ENCODE measurements at regions not wholly inside any gene's neighbourhood (a gene's known extent, or its start where the extent isn't known, plus 50 kb on each side); places are given as distances from the start of the nearest gene placed in this dataset.

DNA sequence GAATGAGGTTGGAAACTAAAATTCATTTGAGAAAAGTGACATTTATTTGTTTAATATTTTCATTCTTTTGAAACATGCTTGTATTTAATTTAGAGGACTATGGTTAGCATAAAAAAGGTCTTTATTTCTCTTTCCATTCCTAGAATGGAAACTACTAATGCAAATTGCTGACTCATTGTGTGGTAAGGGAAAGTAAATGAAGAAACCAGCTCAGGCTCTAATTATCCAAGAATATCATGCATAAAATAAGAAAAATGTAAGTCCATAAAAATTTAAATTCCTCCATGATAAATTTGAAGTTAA, 777.0 kb upstream of the SLITRK1 start:
- H3K9me3 Mint-ChIP-seq: peaks cover 7% of the 10 kb centered on the region

More for the DNA sequence above, 777.0 kb upstream of the SLITRK1 start:
- Histone ChIP-seq H3K4me1 (ENCODE audit: insufficient read depth) (peaks cover 26% of the 10 kb centered on the region), H4K20me1 (replicated peaks; ENCODE audit: insufficient read depth) (no peaks in the 10 kb centered on the region), H3F3A (replicated peaks; ENCODE audit: low read depth) (peaks cover 1% of the 10 kb centered on the region; the same call in 1 of the 2 replicates), H3K4me2 (no peak overlapping the region), H2AFZ (no peak overlapping the region), H3K27me3 (ENCODE audit: insufficient read depth) (no peaks in the 10 kb centered on the region), H3K9me2 (ENCODE audit: insufficient read depth) (no peaks in the 10 kb centered on the region), H3K36me3 (ENCODE audit: insufficient read depth) (no peaks in the 10 kb centered on the region), H3K79me2 (replicated peaks; ENCODE audit: insufficient read depth) (no peaks in the 10 kb centered on the region), H3K4me3 (no peak overlapping the region), H3K27ac (ENCODE audit: low read depth) (no peak overlapping the region)
- Mint-ChIP-seq H3K4me3 (no peak overlapping the region), H3K36me3 (ENCODE audit: low read depth) (peaks cover 11% of the 10 kb centered on the region; the same call in 2 of the 3 replicates), H3K27me3 (ENCODE audit: insufficient read depth, low read depth, poor library complexity) (no peaks in the 10 kb centered on the region), H3K4me1 (peaks cover 43% of the 10 kb centered on the region), H3K27ac (0 out of 2 replicates have a peak overlapping the region, but pooled peaks have one; percentile 36)
- no peak for ATAC-seq
- no peak for TF ChIP-seq NANOG (IDR thresholded peaks at IDR 0.05; ENCODE audit: borderline replicate concordance)
- no peak for TF ChIP-seq JUNB (IDR thresholded peaks at IDR 0.05; ENCODE audit: unreplicated experiment)
- no peak for TF ChIP-seq EZH2phosphoT487 (IDR thresholded peaks at IDR 0.05; ENCODE audit: unreplicated experiment)
- TF ChIP-seq, protein P1, sequence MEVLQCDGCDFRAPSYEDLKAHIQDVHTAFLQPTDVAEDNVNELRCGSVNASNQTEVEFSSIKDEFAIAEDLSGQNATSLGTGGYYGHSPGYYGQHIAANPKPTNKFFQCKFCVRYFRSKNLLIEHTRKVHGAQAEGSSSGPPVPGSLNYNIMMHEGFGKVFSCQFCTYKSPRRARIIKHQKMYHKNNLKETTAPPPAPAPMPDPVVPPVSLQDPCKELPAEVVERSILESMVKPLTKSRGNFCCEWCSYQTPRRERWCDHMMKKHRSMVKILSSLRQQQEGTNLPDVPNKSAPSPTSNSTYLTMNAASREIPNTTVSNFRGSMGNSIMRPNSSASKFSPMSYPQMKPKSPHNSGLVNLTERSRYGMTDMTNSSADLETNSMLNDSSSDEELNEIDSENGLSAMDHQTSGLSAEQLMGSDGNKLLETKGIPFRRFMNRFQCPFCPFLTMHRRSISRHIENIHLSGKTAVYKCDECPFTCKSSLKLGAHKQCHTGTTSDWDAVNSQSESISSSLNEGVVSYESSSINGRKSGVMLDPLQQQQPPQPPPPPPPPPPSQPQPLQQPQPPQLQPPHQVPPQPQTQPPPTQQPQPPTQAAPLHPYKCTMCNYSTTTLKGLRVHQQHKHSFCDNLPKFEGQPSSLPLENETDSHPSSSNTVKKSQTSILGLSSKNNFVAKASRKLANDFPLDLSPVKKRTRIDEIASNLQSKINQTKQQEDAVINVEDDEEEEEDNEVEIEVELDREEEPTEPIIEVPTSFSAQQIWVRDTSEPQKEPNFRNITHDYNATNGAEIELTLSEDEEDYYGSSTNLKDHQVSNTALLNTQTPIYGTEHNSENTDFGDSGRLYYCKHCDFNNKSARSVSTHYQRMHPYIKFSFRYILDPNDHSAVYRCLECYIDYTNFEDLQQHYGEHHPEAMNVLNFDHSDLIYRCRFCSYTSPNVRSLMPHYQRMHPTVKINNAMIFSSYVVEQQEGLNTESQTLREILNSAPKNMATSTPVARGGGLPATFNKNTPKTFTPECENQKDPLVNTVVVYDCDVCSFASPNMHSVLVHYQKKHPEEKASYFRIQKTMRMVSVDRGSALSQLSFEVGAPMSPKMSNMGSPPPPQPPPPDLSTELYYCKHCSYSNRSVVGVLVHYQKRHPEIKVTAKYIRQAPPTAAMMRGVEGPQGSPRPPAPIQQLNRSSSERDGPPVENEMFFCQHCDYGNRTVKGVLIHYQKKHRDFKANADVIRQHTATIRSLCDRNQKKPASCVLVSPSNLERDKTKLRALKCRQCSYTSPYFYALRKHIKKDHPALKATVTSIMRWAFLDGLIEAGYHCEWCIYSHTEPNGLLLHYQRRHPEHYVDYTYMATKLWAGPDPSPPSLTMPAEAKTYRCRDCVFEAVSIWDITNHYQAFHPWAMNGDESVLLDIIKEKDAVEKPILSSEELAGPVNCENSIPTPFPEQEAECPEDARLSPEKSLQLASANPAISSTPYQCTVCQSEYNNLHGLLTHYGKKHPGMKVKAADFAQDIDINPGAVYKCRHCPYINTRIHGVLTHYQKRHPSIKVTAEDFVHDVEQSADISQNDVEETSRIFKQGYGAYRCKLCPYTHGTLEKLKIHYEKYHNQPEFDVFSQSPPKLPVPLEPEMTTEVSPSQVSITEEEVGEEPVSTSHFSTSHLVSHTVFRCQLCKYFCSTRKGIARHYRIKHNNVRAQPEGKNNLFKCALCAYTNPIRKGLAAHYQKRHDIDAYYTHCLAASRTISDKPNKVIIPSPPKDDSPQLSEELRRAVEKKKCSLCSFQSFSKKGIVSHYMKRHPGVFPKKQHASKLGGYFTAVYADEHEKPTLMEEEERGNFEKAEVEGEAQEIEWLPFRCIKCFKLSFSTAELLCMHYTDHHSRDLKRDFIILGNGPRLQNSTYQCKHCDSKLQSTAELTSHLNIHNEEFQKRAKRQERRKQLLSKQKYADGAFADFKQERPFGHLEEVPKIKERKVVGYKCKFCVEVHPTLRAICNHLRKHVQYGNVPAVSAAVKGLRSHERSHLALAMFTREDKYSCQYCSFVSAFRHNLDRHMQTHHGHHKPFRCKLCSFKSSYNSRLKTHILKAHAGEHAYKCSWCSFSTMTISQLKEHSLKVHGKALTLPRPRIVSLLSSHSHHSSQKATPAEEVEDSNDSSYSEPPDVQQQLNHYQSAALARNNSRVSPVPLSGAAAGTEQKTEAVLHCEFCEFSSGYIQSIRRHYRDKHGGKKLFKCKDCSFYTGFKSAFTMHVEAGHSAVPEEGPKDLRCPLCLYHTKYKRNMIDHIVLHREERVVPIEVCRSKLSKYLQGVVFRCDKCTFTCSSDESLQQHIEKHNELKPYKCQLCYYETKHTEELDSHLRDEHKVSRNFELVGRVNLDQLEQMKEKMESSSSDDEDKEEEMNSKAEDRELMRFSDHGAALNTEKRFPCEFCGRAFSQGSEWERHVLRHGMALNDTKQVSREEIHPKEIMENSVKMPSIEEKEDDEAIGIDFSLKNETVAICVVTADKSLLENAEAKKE (CRISPR knock-in tag; IDR thresholded peaks at IDR 0.05): no peak
- TF ChIP-seq, protein P2, sequence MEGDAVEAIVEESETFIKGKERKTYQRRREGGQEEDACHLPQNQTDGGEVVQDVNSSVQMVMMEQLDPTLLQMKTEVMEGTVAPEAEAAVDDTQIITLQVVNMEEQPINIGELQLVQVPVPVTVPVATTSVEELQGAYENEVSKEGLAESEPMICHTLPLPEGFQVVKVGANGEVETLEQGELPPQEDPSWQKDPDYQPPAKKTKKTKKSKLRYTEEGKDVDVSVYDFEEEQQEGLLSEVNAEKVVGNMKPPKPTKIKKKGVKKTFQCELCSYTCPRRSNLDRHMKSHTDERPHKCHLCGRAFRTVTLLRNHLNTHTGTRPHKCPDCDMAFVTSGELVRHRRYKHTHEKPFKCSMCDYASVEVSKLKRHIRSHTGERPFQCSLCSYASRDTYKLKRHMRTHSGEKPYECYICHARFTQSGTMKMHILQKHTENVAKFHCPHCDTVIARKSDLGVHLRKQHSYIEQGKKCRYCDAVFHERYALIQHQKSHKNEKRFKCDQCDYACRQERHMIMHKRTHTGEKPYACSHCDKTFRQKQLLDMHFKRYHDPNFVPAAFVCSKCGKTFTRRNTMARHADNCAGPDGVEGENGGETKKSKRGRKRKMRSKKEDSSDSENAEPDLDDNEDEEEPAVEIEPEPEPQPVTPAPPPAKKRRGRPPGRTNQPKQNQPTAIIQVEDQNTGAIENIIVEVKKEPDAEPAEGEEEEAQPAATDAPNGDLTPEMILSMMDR (conservative IDR thresholded peaks at IDR 0.05; ENCODE audit: low read depth in 2 of 2): no peak
- TF ChIP-seq STAT1 (IDR thresholded peaks at IDR 0.05; ENCODE audit: unreplicated experiment): no peak
- no peak for TF ChIP-seq ZNF114 (CRISPR knock-in tag; IDR thresholded peaks at IDR 0.05)
- no peak for TF ChIP-seq ZNF331 (CRISPR knock-in tag; IDR thresholded peaks at IDR 0.05; ENCODE audit: low read depth)
- TF ChIP-seq, protein P3, sequence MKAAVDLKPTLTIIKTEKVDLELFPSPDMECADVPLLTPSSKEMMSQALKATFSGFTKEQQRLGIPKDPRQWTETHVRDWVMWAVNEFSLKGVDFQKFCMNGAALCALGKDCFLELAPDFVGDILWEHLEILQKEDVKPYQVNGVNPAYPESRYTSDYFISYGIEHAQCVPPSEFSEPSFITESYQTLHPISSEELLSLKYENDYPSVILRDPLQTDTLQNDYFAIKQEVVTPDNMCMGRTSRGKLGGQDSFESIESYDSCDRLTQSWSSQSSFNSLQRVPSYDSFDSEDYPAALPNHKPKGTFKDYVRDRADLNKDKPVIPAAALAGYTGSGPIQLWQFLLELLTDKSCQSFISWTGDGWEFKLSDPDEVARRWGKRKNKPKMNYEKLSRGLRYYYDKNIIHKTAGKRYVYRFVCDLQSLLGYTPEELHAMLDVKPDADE (IDR thresholded peaks at IDR 0.05): no peak
- TF ChIP-seq POLR2AphosphoS5 (IDR thresholded peaks at IDR 0.05; ENCODE audit: low read depth): no peak
- no peak for TF ChIP-seq CREB1 (CRISPR knock-in tag; IDR thresholded peaks at IDR 0.05; ENCODE audit: low read depth)
- DNase-seq (ENCODE audit: low spot score): no peak
